ENCODE measurements at regions not wholly inside any gene's neighbourhood (a gene's known extent, or its start where the extent isn't known, plus 50 kb on each side); places are given as distances from the start of the nearest gene placed in this dataset.

DNA sequence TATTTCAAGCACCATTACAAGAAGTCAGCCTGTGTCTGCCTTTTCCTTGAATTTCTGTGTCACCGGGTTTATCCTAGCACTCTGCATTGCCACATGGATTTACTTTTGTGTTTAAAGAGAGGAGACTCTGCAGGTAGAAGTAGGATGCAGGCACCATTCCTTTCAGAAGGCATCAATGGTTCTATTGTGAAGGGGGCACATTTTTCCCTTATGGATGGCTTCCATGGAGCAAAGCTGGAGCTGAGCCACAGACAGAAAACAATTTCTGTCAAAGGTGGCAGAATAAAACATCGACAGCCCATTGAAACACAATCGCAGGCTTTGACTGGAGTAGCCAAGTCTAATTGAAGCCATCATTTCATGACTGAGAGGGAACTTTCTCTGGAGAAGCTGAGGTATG, 288.0 kb upstream of the ANKH start:
- no peaks in the 10 kb centered on the region for H3K79me2 ChIP-seq (ENCODE audit: insufficient read depth)
- H3K9me3 ChIP-seq = no peaks in the 10 kb centered on the region
- POLR2A ChIA-PET = no interaction called here
- H3K9ac ChIP-seq = no peak overlapping the region
- H3K27ac ChIP-seq (ENCODE audit: low read depth in 2 of 2, low read length in 1 of 2) = no peak overlapping the region
- H3K9me2 ChIP-seq = no peaks in the 10 kb centered on the region
- no peaks in the 10 kb centered on the region for H4K20me1 ChIP-seq (ENCODE audit: insufficient read depth)
- TF ChIP-seq YY1 (IDR thresholded peaks at IDR 0.05; ENCODE audit: low read depth) (no peak), USF2 (IDR thresholded peaks at IDR 0.05; ENCODE audit: borderline replicate concordance, low read depth, low read length) (no peak), NRF1 (IDR thresholded peaks at IDR 0.05; ENCODE audit: low read depth, low read length) (no peak), ZBTB33 (IDR thresholded peaks at IDR 0.05; ENCODE audit: borderline replicate concordance, low read depth) (no peak), ELF1 (IDR thresholded peaks at IDR 0.05) (no peak), FOXJ3 (CRISPR knock-in tag; IDR thresholded peaks at IDR 0.05) (no peak), RXRA (IDR thresholded peaks at IDR 0.05; ENCODE audit: borderline replicate concordance, low read depth) (no peak)
- TF ChIP-seq, protein P1, sequence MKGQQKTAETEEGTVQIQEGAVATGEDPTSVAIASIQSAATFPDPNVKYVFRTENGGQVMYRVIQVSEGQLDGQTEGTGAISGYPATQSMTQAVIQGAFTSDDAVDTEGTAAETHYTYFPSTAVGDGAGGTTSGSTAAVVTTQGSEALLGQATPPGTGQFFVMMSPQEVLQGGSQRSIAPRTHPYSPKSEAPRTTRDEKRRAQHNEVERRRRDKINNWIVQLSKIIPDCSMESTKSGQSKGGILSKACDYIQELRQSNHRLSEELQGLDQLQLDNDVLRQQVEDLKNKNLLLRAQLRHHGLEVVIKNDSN (IDR thresholded peaks at IDR 0.05; ENCODE audit: borderline replicate concordance, low read depth) = no peak
- no peaks in the 10 kb centered on the region for H3K36me3 ChIP-seq (replicated peaks in 1 of 2; ENCODE audit: control insufficient read depth in 1 of 2, insufficient read depth in 2 of 2, low read length in 1 of 2)
- H3K4me3 ChIP-seq (ENCODE audit: low read depth in 2 of 2, low read length in 1 of 2) = no peak overlapping the region
- no peak overlapping the region for H3K4me2 ChIP-seq
- 43% methylated on average over 3 of the region's 3 CpGs for WGBS (ENCODE audit: low lambda C conversion rate)
- H2AFZ ChIP-seq (ENCODE audit: low read depth) = no peak overlapping the region
- H3K4me1 ChIP-seq (ENCODE audit: control insufficient read depth in 1 of 2, insufficient read depth in 2 of 2, low read depth in 1 of 2, low read length in 1 of 2) = no peaks in the 10 kb centered on the region
- H3F3A ChIP-seq (replicated peaks; ENCODE audit: insufficient read depth) = no peaks in the 10 kb centered on the region
- no peaks in the 10 kb centered on the region for H3K27me3 ChIP-seq (ENCODE audit: insufficient read depth)
- DNase-seq = no peak
- CTCF ChIA-PET = interaction anchor here (1.2 kb wide), 1 partner anchor 9 kb away, joined by 4 read pairs; no protein-coding TSS in a partner anchor

DNA sequence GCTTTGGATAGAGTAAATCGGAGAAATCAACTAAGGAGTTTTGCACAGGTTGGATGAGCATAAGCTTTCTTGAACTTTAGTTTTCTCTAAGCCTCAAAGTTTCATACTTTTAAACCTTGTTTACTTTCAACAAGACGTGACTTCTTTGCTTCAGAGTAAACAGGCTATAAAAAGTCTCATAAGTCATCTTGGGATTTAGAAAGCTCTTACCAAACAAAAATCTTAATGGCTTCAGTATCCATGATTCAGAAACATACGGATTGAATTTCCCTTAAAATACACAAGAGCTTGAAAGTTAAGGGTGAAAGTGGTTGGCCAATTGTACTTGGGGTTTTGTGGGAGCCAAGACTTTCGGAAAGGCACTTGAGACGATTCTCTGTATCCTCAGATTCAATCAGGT, 270.9 kb upstream of the ANKH start:
- no peaks in the 10 kb centered on the region for H3K9me3 ChIP-seq
- no peak for TF ChIP-seq NRF1 (IDR thresholded peaks at IDR 0.05; ENCODE audit: low read depth, low read length)
- TF ChIP-seq SMC3 (IDR thresholded peaks at IDR 0.05; ENCODE audit: low read depth, low read length) = no peak
- no peak for TF ChIP-seq MEF2A (IDR thresholded peaks at IDR 0.05; ENCODE audit: borderline replicate concordance, low read depth)
- no peak for TF ChIP-seq YY1 (IDR thresholded peaks at IDR 0.05; ENCODE audit: low read depth)
- TF ChIP-seq POLR2AphosphoS5 (IDR thresholded peaks at IDR 0.05; ENCODE audit: low read depth, low read length) = no peak
- no peak for TF ChIP-seq FOSL2 (IDR thresholded peaks at IDR 0.05; ENCODE audit: borderline replicate concordance, low read depth)
- TF ChIP-seq TCF12 (IDR thresholded peaks at IDR 0.05) = no peak
- no peak for TF ChIP-seq GABPA (IDR thresholded peaks at IDR 0.05; ENCODE audit: low read depth)
- no peak for TF ChIP-seq SIN3A (IDR thresholded peaks at IDR 0.05; ENCODE audit: borderline replicate concordance, low read depth, low read length)
- no peaks in the 10 kb centered on the region for H4K20me1 ChIP-seq (ENCODE audit: insufficient read depth)
- no peak overlapping the region for H3K9ac ChIP-seq
- ChIA-PET POLR2A (no interaction called here), CTCF (interaction anchor here (1.0 to 1.5 kb wide), 3 partner anchors 33 to 95 kb away, joined by 3 read pairs; no protein-coding TSS in a partner anchor)
- no peak overlapping the region for H3K4me2 ChIP-seq
- DNase-seq = no peak
- no peaks in the 10 kb centered on the region for H3K9me2 ChIP-seq
- H3K27ac ChIP-seq (ENCODE audit: low read depth in 2 of 2, low read length in 1 of 2) = no peak overlapping the region
- H3K27me3 ChIP-seq (ENCODE audit: insufficient read depth) = no peaks in the 10 kb centered on the region; the same call in 1 of the 2 replicates
- H3K36me3 ChIP-seq (replicated peaks in 1 of 2; ENCODE audit: control insufficient read depth in 1 of 2, insufficient read depth in 2 of 2, low read length in 1 of 2) = no peaks in the 10 kb centered on the region
- no peaks in the 10 kb centered on the region for H3K4me1 ChIP-seq (ENCODE audit: control insufficient read depth in 1 of 2, insufficient read depth in 2 of 2, low read depth in 1 of 2, low read length in 1 of 2)
- H3K79me2 ChIP-seq (ENCODE audit: insufficient read depth) = no peaks in the 10 kb centered on the region
- WGBS (ENCODE audit: low lambda C conversion rate) = 27% methylated on average over 5 of the region's 5 CpGs
- no peak overlapping the region for H3K4me3 ChIP-seq (ENCODE audit: low read depth in 2 of 2, low read length in 1 of 2)
- H3F3A ChIP-seq (replicated peaks; ENCODE audit: insufficient read depth) = no peaks in the 10 kb centered on the region
- no peak overlapping the region for H2AFZ ChIP-seq (ENCODE audit: low read depth)

All from SK-N-SH (cell line).